Pancreas (tissue), 10 donors: ENCODE measurements at regions not wholly inside any gene's neighbourhood (a gene's known extent, or its start where the extent isn't known, plus 50 kb on each side); places are given as distances from the start of the nearest gene placed in this dataset.

ENCODE experiments used
- ATAC-seq, 4 donors: fragments of 200-7000 bp; cut with Tn5 transposase; one replicate each; pipeline versions ENCODE4 v1.8.0 to v1.9.1; 2020; ENCODE audit warnings: mild to moderate bottlenecking in 4 of 4, moderate library complexity in 4 of 4
- DNase-seq, 6 donors: peaks; one replicate each; pipeline ENCODE4 v3.0.0-alpha.2; 2020
- FAIRE-seq: peaks from 2 replicates; lab custom pipeline; 2012; peaks lifted over from hg19 to GRCh38; lab: Jason Lieb, UNC
- H3K27ac ChIP-seq, 4 donors: fragments of 200-600 bp; sonication (generic); 1 replicate in 3 of 4; 2 replicates in 1 of 4; pipeline versions ENCODE4 v1.5.0 to v1.8.0; 2020
- H3K27me3 ChIP-seq, 4 donors: fragments of 200-600 bp; one replicate each; pipeline ENCODE4 v1.8.0; 2021
- H3K36me3 ChIP-seq, 3 donors: fragments of 200-600 bp; sonication (generic) in 1 of 3; one replicate each; pipeline versions ENCODE4 v1.5.0 to v1.8.0; 2020 to 2021
- H3K4me1 ChIP-seq, 3 donors: fragments of 200-600 bp; one replicate each; pipeline ENCODE4 v1.8.0; 2021
- H3K4me3 ChIP-seq, 4 donors: fragments of 200-600 bp; sonication (generic) in 2 of 4; one replicate each; pipeline versions ENCODE4 v1.5.0 to v1.8.0; 2020 to 2021
- H3K9me3 ChIP-seq, 4 donors: fragments of 200-600 bp; one replicate each; pipeline ENCODE4 v1.8.0; 2021
- WGBS, 2 donors: extraction: QIAGEN DNeasy Blood & Tissue Kit; methylation state at CpG; one replicate each; pipeline ENCODE4 v1.1.7; 2013; 5-methylcytosine and 5-hydroxymethylcytosine counted together
- intact Hi-C, 3 donors: fragments of 100-400 bp; cut with DNase I; formaldehyde crosslinking; loops; one replicate each; pipeline versions ENCODE4 v1.11.1 to v1.14.2; 2022
- TF ChIP-seq, protein P1 (sequence below), 4 donors: fragments of 200-600 bp; sonication (generic) in 3 of 4; IDR thresholded peaks; one replicate each; pipeline versions ENCODE4 v1.5.0 to v1.8.0; 2021; ENCODE audit warnings: antibody characterized with exemption in 4 of 4
- donor health status: healthy with polysubstance abuse.
- donor health status: DM: no; HTN: no; CAD: no; lungs with moderate emphysema.
- donor health status: DM: no; HTN: no; CAD: no.
- donor health status: control.
- donor health status: control.
- donor health status: Bipolar disorder and iron deficiency.
- donor health status: DM: yes; HTN: yes; CAD: no.
- donor health status: DM: no; HTN: no; CAD: no.
- donor health status: DM: no; HTN: no; CAD: no.
- donor health status: DM: yes; HTN: yes; CAD: no.

DNA sequence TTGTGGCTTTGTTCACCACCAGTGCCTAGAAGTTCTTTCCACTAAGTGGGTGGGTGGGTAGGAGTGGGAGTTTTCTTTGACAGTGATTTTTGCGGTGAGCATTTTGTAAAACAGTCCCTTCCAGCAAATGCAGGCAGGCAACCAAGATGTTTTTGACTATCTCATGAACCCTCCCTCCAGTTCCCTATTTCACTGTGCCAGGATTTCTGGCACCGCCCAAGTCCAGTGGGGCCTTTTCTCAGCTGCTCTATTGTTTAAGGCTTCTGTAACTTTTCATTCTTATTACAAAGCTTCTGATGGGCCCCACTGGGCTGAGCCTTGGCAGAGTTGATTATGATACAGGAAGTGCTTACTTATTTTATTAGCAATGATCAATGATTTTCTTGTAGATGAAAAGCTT lies 236.0 kb downstream of the EDEM1 start:
- intact Hi-C loops, result no loop called here
- H3K4me3 ChIP-seq, result no peak overlapping the region
- FAIRE-seq (no peak), ATAC-seq (peak in 1 of 4 donors; percentile 33), DNase-seq (no peak)
- no peaks in the 10 kb centered on the region for H3K9me3 ChIP-seq
- TF ChIP-seq, protein P1, sequence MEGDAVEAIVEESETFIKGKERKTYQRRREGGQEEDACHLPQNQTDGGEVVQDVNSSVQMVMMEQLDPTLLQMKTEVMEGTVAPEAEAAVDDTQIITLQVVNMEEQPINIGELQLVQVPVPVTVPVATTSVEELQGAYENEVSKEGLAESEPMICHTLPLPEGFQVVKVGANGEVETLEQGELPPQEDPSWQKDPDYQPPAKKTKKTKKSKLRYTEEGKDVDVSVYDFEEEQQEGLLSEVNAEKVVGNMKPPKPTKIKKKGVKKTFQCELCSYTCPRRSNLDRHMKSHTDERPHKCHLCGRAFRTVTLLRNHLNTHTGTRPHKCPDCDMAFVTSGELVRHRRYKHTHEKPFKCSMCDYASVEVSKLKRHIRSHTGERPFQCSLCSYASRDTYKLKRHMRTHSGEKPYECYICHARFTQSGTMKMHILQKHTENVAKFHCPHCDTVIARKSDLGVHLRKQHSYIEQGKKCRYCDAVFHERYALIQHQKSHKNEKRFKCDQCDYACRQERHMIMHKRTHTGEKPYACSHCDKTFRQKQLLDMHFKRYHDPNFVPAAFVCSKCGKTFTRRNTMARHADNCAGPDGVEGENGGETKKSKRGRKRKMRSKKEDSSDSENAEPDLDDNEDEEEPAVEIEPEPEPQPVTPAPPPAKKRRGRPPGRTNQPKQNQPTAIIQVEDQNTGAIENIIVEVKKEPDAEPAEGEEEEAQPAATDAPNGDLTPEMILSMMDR (IDR thresholded peaks at IDR 0.05), result no peak
- no peaks in the 10 kb centered on the region for H3K36me3 ChIP-seq
- WGBS, 2 donors, result 86 to 87% methylated on average over 2 of the region's 2 CpGs
- no peaks in the 10 kb centered on the region for H3K4me1 ChIP-seq
- H3K27ac ChIP-seq, result no peak overlapping the region
- H3K27me3 ChIP-seq, result no peaks in the 10 kb centered on the region

DNA sequence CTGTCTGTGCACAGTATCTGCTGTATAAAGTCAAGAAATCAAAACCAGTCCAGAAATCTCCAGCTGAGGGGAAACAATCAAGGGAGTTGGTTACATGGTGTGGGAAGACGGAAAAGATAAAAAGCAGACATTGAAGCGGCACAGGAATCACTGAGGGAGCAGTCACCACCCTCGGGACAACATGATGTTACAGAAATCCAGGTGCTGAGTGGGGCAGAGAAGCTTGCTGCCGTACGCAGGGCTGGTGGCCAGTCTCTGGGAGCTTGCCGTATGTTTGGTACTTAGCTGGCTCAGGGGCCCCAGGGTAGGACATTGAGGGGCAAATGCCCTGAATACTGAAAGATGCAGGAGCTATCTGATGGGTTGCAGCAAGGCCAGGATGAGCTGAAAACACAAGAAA lies 237.9 kb downstream of the EDEM1 start:
- intact Hi-C loops, result no loop called here
- Histone ChIP-seq H3K36me3 (no peaks in the 10 kb centered on the region), H3K4me3 (no peak overlapping the region), H3K27me3 (no peaks in the 10 kb centered on the region), H3K9me3 (no peaks in the 10 kb centered on the region), H3K27ac (no peak overlapping the region), H3K4me1 (no peaks in the 10 kb centered on the region)
- DNase-seq (no peak), ATAC-seq (no peak), FAIRE-seq (no peak)
- TF ChIP-seq, protein P1 (IDR thresholded peaks at IDR 0.05), result no peak
- WGBS, 2 donors, result 92 to 97% methylated on average over 6 of the region's 6 CpGs

DNA sequence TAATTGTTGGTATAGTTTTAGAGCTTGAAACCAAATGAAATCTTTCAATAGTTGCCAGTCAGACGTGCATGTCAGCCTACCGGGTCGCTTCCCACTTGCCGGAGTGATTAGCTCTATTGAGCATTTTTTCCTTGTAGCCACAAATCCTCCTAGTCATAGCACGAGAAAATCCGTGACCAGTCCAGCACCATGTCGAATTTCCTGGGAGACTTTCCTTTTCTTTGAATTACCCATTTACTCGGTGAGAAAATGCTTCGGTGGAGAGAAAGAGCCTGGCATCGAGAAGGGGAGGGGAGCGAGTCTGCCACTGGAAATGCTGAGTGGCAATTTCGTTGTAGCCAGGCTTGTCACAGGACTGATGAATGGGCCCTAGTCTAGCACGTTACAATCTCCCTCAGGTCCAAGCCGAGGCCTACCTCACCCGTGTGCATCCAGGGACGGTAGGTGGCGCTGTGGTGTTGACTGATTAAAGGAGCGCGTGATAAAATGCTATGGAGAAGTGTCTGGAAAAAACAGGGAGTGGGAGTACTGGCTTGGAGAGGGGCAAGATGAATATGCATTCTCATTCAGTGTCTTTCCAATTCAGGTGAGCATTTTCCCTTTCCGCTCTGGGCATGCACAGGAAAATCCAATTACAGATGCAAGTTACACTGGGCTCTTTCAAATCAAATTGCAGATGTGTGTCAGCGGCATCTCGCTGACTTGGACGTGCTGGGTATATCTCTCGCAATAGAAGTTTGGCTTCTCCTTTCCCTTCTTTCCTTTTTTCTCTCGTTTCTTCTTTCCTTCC lies 238.8 kb downstream of the EDEM1 start:
- TF ChIP-seq, protein P1 (IDR thresholded peaks at IDR 0.05), result peak; percentile 68 to 84 (median 72)
- H3K36me3 ChIP-seq, result no peaks in the 10 kb centered on the region
- H3K4me3 ChIP-seq, result no peak overlapping the region
- ATAC-seq (peak; percentile 90 to 99 (median 96)), FAIRE-seq (no peak), DNase-seq (peak; percentile 56 to 95 (median 78))
- no peaks in the 10 kb centered on the region for H3K4me1 ChIP-seq
- H3K9me3 ChIP-seq, result no peaks in the 10 kb centered on the region
- 39 to 42% methylated on average over 25 of the region's 25 CpGs for WGBS, 2 donors
- H3K27me3 ChIP-seq, result no peaks in the 10 kb centered on the region
- intact Hi-C loops, result no loop called here
- no peak overlapping the region for H3K27ac ChIP-seq

DNA sequence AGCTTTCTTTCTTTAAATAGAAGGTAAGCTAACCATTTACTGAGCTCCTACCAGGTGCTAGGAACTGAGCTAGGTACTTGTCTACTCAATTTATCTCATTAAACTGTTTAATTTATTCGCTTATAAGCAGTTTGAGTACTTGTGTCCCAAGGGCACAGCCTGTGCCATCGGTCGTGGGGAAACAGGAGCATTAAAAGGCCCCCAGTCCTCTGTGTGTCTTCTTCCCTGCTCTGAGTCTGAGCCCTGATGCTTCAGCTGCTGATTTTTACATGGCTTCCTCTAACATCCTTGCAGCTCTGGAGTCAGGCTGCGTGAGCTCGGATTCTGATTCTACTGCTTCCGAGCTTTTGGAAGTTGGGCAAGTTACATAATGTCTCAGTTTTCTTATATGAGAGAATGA lies 239.5 kb downstream of the EDEM1 start:
- intact Hi-C loops, result no loop called here
- no peak for FAIRE-seq
- H3K27me3 ChIP-seq, result no peaks in the 10 kb centered on the region

More for the DNA sequence above, 239.5 kb downstream of the EDEM1 start:
- no peak overlapping the region for H3K4me3 ChIP-seq
- WGBS, 2 donors, result 70 to 80% methylated on average over 6 of the region's 6 CpGs
- H3K4me1 ChIP-seq, result no peaks in the 10 kb centered on the region
- no peak overlapping the region for H3K27ac ChIP-seq
- H3K36me3 ChIP-seq, result no peaks in the 10 kb centered on the region
- H3K9me3 ChIP-seq, result no peaks in the 10 kb centered on the region
- no peak for DNase-seq
- ATAC-seq, result no peak
- TF ChIP-seq, protein P1 (IDR thresholded peaks at IDR 0.05), result no peak
